HepG2 (cell line): ENCODE measurements at regions not wholly inside any gene's neighbourhood (a gene's known extent, or its start where the extent isn't known, plus 50 kb on each side); places are given as distances from the start of the nearest gene placed in this dataset.

Experiments
- ATAC-seq: fragments of 200-7000 bp; cut with Tn5 transposase; 3 replicates; pipeline ENCODE4 v1.9.1; 2020; ENCODE audit warnings: mild to moderate bottlenecking, moderate library complexity
- BruUV-seq: library from RNA; stranded (reverse); fragments of 400-500 nt; replicated peaks from 2 replicates; lab custom pipeline; 2021; lab: Mats Ljungman, UMichigan
- CTCF ChIA-PET: fragments of 300-600 bp; formaldehyde crosslinking; extraction: SDS; loops from one replicate; lab custom pipeline; 2021; ENCODE audit warnings: low total read pairs, inconsistent platforms, low intra/inter-chr PET ratio; lab: Yijun Ruan, JAX
- POLR2A ChIA-PET: fragments of 350-600 bp; sonication (Branson Sonifier 250); formaldehyde crosslinking; loops from one replicate; lab custom pipeline; 2020; ENCODE audit warnings: antibody characterized with exemption, inconsistent platforms; lab: Yijun Ruan, JAX
- DNase-seq: peaks from one replicate; pipeline ENCODE4 v3.0.0-alpha.2; 2015; ENCODE audit warnings: low spot score
- FAIRE-seq: peaks from 3 replicates; lab custom pipeline; 2011; peaks lifted over from hg19 to GRCh38; lab: Jason Lieb, UNC
- H2AFZ ChIP-seq: one replicate; pipeline ENCODE4 v1.6.1; 2011; ENCODE audit warnings: low read length, inconsistent platforms
- H3K27ac ChIP-seq: fragments of 300-600 bp; 3 replicates; pipeline ENCODE4 v1.8.0; 2011; ENCODE audit warnings: mixed run types, mild to moderate bottlenecking, mixed read lengths, low read length, inconsistent platforms; ENCODE audit not compliant: insufficient read depth; ENCODE audit errors: extremely low read length
- H3K27me3 ChIP-seq, 2 experiments: fragments of 200-600 bp in 1 of 2; 2 replicates in 1 of 2; 3 replicates in 1 of 2; pipeline versions ENCODE4 v1.6.0 to v1.8.0; 2011; ENCODE audit warnings: low read length in 2 of 2, mild to moderate bottlenecking in 2 of 2, moderate library complexity in 2 of 2, inconsistent platforms in 1 of 2; ENCODE audit not compliant: insufficient read depth in 2 of 2, control insufficient read depth in 1 of 2
- H3K36me3 ChIP-seq, 2 experiments: fragments of 200-600 bp in 1 of 2; replicated peaks in 1 of 2; 2 replicates in 1 of 2; 3 replicates in 1 of 2; pipeline versions ENCODE4 v1.5.1 to v1.8.0; 2011; ENCODE audit warnings: low read length in 2 of 2, inconsistent platforms in 1 of 2; ENCODE audit not compliant: insufficient read depth in 2 of 2, control insufficient read depth in 1 of 2
- H3K4me1 ChIP-seq: 2 replicates; pipeline ENCODE4 v1.5.1; 2012; ENCODE audit warnings: low read length, inconsistent platforms; ENCODE audit not compliant: insufficient read depth
- H3K4me2 ChIP-seq: 2 replicates; pipeline ENCODE4 v1.6.0; 2011; ENCODE audit warnings: low read depth, low read length, inconsistent platforms
- H3K4me3 ChIP-seq, 3 experiments: fragments of 200-600 bp in 1 of 3; sonication (generic), shearing (Covaris generic) in 1 of 3; replicated peaks in 1 of 3; 2 replicates each; pipeline ENCODE4 v1.5.1; 2011 to 2016; ENCODE audit warnings: low read length in 3 of 3, inconsistent platforms in 2 of 3, low read depth in 2 of 3, mild to moderate bottlenecking in 2 of 3, control low read depth in 1 of 3, mixed read lengths in 1 of 3; ENCODE audit not compliant: insufficient read depth in 1 of 3
- H3K79me2 ChIP-seq: one replicate; pipeline ENCODE4 v1.6.1; 2011; ENCODE audit warnings: low read length, inconsistent platforms; ENCODE audit not compliant: insufficient read depth
- H3K9ac ChIP-seq: 2 replicates; pipeline ENCODE4 v1.6.0; 2011; ENCODE audit warnings: mild to moderate bottlenecking, low read depth, low read length, inconsistent platforms; ENCODE audit not compliant: insufficient read depth
- H3K9me3 ChIP-seq: 2 replicates; pipeline ENCODE4 v1.5.1; 2012; ENCODE audit warnings: mild to moderate bottlenecking, low read length
- H4K20me1 ChIP-seq: 2 replicates; pipeline ENCODE4 v1.6.0; 2011; ENCODE audit warnings: inconsistent platforms, mild to moderate bottlenecking, low read length, moderate library complexity; ENCODE audit not compliant: insufficient read depth
- AHR ChIP-seq: IDR thresholded peaks from 2 replicates; pipeline ENCODE4 v1.6.1; 2018; ENCODE audit warnings: missing genetic modification reagents, missing compliant biosample characterization
- CBX1 ChIP-seq: IDR thresholded peaks from one replicate; pipeline ENCODE4 v1.6.1; 2016; ENCODE audit warnings: antibody characterized with exemption, low read depth
- FOXP1 ChIP-seq, 2 experiments: fragments of 450-650 bp in 1 of 2; IDR thresholded peaks; 2 replicates each; pipeline ENCODE4 v1.6.1; 2017 to 2018; ENCODE audit warnings: antibody characterized with exemption in 1 of 2
- PHF5A ChIP-seq: IDR thresholded peaks from one replicate; pipeline ENCODE4 v1.6.1; 2018; ENCODE audit warnings: low read depth, missing genetic modification reagents; ENCODE audit not compliant: unreplicated experiment
- POLR2G ChIP-seq: fragments of 200-400 bp; formaldehyde crosslinking; IDR thresholded peaks from 2 replicates; pipeline ENCODE4 v1.6.1; 2018; ENCODE audit warnings: mild to moderate bottlenecking, low read depth, low read length, moderate library complexity
- RBAK ChIP-seq: sonication (generic); formaldehyde crosslinking; IDR thresholded peaks from 2 replicates; pipeline ENCODE4 v1.5.1; 2020; ENCODE audit warnings: mild to moderate bottlenecking, missing genetic modification reagents
- SIX1 ChIP-seq: sonication (generic); formaldehyde crosslinking; IDR thresholded peaks from 2 replicates; pipeline ENCODE4 v1.4.0; 2020; ENCODE audit warnings: missing genetic modification reagents, borderline replicate concordance
- ZFYVE20 ChIP-seq: sonication (generic); formaldehyde crosslinking; IDR thresholded peaks from 2 replicates; pipeline ENCODE4 v1.8.0; 2023; ENCODE audit warnings: low read depth, mild to moderate bottlenecking, moderate library complexity, missing genetic modification reagents, borderline replicate concordance
- ZNF333 ChIP-seq: sonication (generic); formaldehyde crosslinking; IDR thresholded peaks from 2 replicates; pipeline ENCODE4 v1.4.0; 2020; ENCODE audit warnings: mild to moderate bottlenecking, missing genetic modification reagents, borderline replicate concordance
- ZNF33B ChIP-seq: sonication (generic); formaldehyde crosslinking; IDR thresholded peaks from 2 replicates; pipeline ENCODE4 v1.5.1; 2020; ENCODE audit warnings: mild to moderate bottlenecking, missing genetic modification reagents
- ZNF772 ChIP-seq: sonication (generic); formaldehyde crosslinking; IDR thresholded peaks from 2 replicates; pipeline ENCODE4 v1.5.0; 2020; ENCODE audit warnings: mild to moderate bottlenecking, missing genetic modification reagents
- ZNF788 ChIP-seq: sonication (generic); formaldehyde crosslinking; IDR thresholded peaks from 2 replicates; pipeline ENCODE4 v1.5.0; 2020; ENCODE audit warnings: mild to moderate bottlenecking, missing genetic modification reagents, borderline replicate concordance
- ZSCAN31 ChIP-seq: sonication (generic); formaldehyde crosslinking; IDR thresholded peaks from 2 replicates; pipeline ENCODE4 v1.5.0; 2020; ENCODE audit warnings: low read depth, mild to moderate bottlenecking, missing genetic modification reagents
- WGBS: methylation state at CpG from one replicate; pipeline ENCODE4 v1.1.6; 2017; ENCODE audit warnings: low lambda C conversion rate; 5-methylcytosine and 5-hydroxymethylcytosine counted together
- in situ Hi-C: cut with HindIII; loops from 2 replicates; pipeline ENCODE4 v1.10.0; 2017; ENCODE audit warnings: low pct_unique_long_range_greater_than_20kb; ENCODE audit not compliant: extremely low pct_ligation_motif_present
- intact Hi-C: fragments of 100-400 bp; cut with micrococcal nuclease; formaldehyde crosslinking; loops from one replicate; pipeline ENCODE4 v1.10.0; 2022; ENCODE audit not compliant: unreplicated experiment
- TF ChIP-seq, protein P1 (sequence below): sonication (generic); formaldehyde crosslinking; IDR thresholded peaks from 2 replicates; pipeline ENCODE4 v1.8.0; 2022; ENCODE audit warnings: mild to moderate bottlenecking, missing genetic modification reagents
- TF ChIP-seq, protein P2 (sequence below): sonication (generic); formaldehyde crosslinking; IDR thresholded peaks from 2 replicates; pipeline ENCODE4 v1.8.1; 2023; ENCODE audit warnings: mild to moderate bottlenecking, missing genetic modification reagents
- TF ChIP-seq, protein P3 (sequence below): sonication (generic); formaldehyde crosslinking; IDR thresholded peaks from 2 replicates; pipeline ENCODE4 v1.8.0; 2022; ENCODE audit warnings: mild to moderate bottlenecking, missing genetic modification reagents, borderline replicate concordance

DNA sequence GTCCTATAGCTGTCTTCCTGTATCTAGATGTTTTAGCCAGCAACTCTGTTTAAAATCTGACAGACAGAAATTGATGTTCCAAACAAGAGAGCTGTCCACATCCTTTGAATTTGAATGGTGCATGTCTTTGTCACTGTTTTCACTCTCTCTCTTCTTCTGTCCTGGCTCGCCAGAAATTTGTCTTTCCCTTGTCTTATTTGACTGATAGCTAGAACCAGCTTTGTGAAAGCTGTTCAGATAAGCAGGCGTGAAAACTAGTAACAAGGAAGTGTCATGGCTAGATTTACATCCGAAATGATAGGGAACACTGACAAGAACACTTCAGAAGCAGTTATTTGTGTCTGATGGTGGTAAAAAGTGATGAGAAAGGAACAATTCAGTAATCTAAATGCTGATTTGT lies 354.9 kb upstream of the SLITRK1 start:
- no peaks in the 10 kb centered on the region for H3K9me3 ChIP-seq
- H3K27ac ChIP-seq = no peak overlapping the region
- BruUV-seq = no TSS peak
- POLR2A ChIA-PET = no interaction called here
- H3K27me3 ChIP-seq = no peaks in the 10 kb centered on the region
- H4K20me1 ChIP-seq = no peaks in the 10 kb centered on the region
- H3K36me3 ChIP-seq = no peaks in the 10 kb centered on the region
- FAIRE-seq = no peak
- H3K79me2 ChIP-seq = no peaks in the 10 kb centered on the region
- no peaks in the 10 kb centered on the region for H3K4me1 ChIP-seq
- 1% methylated on average over 3 of the region's 3 CpGs for WGBS
- ATAC-seq = no peak
- CTCF ChIA-PET = no interaction called here
- no peak overlapping the region for H3K4me3 ChIP-seq
- in situ Hi-C loops (no loop called here), intact Hi-C loops (no loop called here)
- no peak for DNase-seq
- TF ChIP-seq, protein P1, sequence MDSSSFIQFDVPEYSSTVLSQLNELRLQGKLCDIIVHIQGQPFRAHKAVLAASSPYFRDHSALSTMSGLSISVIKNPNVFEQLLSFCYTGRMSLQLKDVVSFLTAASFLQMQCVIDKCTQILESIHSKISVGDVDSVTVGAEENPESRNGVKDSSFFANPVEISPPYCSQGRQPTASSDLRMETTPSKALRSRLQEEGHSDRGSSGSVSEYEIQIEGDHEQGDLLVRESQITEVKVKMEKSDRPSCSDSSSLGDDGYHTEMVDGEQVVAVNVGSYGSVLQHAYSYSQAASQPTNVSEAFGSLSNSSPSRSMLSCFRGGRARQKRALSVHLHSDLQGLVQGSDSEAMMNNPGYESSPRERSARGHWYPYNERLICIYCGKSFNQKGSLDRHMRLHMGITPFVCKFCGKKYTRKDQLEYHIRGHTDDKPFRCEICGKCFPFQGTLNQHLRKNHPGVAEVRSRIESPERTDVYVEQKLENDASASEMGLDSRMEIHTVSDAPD (CRISPR knock-in tag) = no peak
- TF ChIP-seq AHR (CRISPR knock-in tag) (no peak), FOXP1 (IDR thresholded peaks at IDR 0.05) (no peak), FOXP1 (CRISPR knock-in tag; IDR thresholded peaks at IDR 0.05) (no peak)
- TF ChIP-seq, protein P2, sequence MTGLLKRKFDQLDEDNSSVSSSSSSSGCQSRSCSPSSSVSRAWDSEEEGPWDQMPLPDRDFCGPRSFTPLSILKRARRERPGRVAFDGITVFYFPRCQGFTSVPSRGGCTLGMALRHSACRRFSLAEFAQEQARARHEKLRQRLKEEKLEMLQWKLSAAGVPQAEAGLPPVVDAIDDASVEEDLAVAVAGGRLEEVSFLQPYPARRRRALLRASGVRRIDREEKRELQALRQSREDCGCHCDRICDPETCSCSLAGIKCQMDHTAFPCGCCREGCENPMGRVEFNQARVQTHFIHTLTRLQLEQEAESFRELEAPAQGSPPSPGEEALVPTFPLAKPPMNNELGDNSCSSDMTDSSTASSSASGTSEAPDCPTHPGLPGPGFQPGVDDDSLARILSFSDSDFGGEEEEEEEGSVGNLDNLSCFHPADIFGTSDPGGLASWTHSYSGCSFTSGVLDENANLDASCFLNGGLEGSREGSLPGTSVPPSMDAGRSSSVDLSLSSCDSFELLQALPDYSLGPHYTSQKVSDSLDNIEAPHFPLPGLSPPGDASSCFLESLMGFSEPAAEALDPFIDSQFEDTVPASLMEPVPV = no peak
- H3K9ac ChIP-seq = no peak overlapping the region
- H2AFZ ChIP-seq = no peak overlapping the region
- H3K4me2 ChIP-seq = no peak overlapping the region

DNA sequence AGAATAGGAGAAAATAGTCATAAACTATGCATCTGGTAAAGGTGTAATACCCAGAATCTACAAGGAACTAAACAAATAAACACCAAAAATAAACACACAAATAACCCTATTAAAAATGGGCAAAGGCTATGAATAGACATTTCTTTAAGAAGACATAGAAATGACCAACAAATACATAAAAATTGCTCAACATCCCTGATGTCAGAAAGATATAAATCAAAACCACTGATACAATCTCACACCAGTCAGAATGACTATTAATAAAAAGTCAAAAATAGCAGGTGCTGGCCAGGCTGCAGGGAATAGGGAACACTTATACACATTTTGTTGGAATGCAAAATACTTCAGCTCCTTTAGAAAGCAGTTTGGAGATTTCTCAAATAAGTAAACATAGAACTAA lies 352.1 kb upstream of the SLITRK1 start:
- Histone ChIP-seq H3K27me3 (no peaks in the 10 kb centered on the region), H3K36me3 (no peaks in the 10 kb centered on the region), H3K4me3 (no peak overlapping the region), H3K4me2 (no peak overlapping the region), H3K79me2 (no peaks in the 10 kb centered on the region), H3K27ac (no peak overlapping the region), H3K4me1 (no peaks in the 10 kb centered on the region), H3K9ac (no peak overlapping the region), H3K9me3 (no peaks in the 10 kb centered on the region), H4K20me1 (no peaks in the 10 kb centered on the region), H2AFZ (no peak overlapping the region)
- ChIA-PET CTCF (no interaction called here), POLR2A (no interaction called here)
- FAIRE-seq (no peak), DNase-seq (no peak), ATAC-seq (no peak)
- no TSS peak for BruUV-seq
- intact Hi-C loops = no loop called here
- in situ Hi-C loops = no loop called here
- TF ChIP-seq, protein P3, sequence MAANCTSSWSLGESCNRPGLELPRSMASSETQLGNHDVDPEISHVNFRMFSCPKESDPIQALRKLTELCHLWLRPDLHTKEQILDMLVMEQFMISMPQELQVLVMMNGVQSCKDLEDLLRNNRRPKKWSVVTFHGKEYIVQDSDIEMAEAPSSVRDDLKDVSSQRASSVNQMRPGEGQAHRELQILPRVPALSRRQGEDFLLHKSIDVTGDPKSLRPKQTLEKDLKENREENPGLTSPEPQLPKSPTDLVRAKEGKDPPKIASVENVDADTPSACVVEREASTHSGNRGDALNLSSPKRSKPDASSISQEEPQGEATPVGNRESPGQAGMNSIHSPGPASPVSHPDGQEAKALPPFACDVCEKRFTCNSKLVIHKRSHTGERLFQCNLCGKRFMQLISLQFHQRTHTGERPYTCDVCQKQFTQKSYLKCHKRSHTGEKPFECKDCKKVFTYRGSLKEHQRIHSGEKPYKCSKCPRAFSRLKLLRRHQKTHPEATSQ (CRISPR knock-in tag) = no peak
- TF ChIP-seq ZSCAN31 (CRISPR knock-in tag) (no peak), RBAK (no peak), CBX1 (no peak), SIX1 (CRISPR knock-in tag) (no peak), PHF5A (no peak), ZNF788 (CRISPR knock-in tag) (no peak), ZNF333 (CRISPR knock-in tag) (no peak), ZFYVE20 (CRISPR knock-in tag) (no peak), ZNF33B (no peak), POLR2G (no peak), ZNF772 (no peak)
